GM06990 (cell line): ENCODE measurements at regions not wholly inside any gene's neighbourhood (a gene's known extent, or its start where the extent isn't known, plus 50 kb on each side); places are given as distances from the start of the nearest gene placed in this dataset.

Experiments used
- DNase-seq: peaks from one replicate; pipeline ENCODE4 v3.0.0-alpha.2; 2011; ENCODE audit not compliant: insufficient read length; ENCODE audit errors: extremely low read depth
- H3K27me3 ChIP-seq: replicated peaks from 2 replicates; pipeline ENCODE4 v1.6.0; 2011; ENCODE audit warnings: low read length; ENCODE audit not compliant: control insufficient read depth, insufficient read depth
- H3K36me3 ChIP-seq: 2 replicates; pipeline ENCODE4 v1.5.1; 2011; ENCODE audit warnings: low read length; ENCODE audit not compliant: control insufficient read depth, insufficient read depth
- H3K4me3 ChIP-seq: replicated peaks from 2 replicates; pipeline ENCODE4 v1.5.1; 2011; ENCODE audit warnings: low read depth, mild to moderate bottlenecking, control low read depth, low read length
- TF ChIP-seq, protein P1 (sequence below): IDR thresholded peaks from 2 replicates; pipeline ENCODE4 v1.5.1; 2011; ENCODE audit warnings: low read length, control low read depth, mild to moderate bottlenecking, inconsistent platforms; ENCODE audit not compliant: insufficient read depth, poor library complexity, severe bottlenecking

GRCh38 chr1:238107322-238107721, 216.6 kb upstream of the ZP4 start:
- Histone ChIP-seq H3K4me3 (no peak overlapping the region), H3K27me3 (no peaks in the 10 kb centered on the region), H3K36me3 (no peaks in the 10 kb centered on the region)
- DNase-seq: no peak
- TF ChIP-seq, protein P1, sequence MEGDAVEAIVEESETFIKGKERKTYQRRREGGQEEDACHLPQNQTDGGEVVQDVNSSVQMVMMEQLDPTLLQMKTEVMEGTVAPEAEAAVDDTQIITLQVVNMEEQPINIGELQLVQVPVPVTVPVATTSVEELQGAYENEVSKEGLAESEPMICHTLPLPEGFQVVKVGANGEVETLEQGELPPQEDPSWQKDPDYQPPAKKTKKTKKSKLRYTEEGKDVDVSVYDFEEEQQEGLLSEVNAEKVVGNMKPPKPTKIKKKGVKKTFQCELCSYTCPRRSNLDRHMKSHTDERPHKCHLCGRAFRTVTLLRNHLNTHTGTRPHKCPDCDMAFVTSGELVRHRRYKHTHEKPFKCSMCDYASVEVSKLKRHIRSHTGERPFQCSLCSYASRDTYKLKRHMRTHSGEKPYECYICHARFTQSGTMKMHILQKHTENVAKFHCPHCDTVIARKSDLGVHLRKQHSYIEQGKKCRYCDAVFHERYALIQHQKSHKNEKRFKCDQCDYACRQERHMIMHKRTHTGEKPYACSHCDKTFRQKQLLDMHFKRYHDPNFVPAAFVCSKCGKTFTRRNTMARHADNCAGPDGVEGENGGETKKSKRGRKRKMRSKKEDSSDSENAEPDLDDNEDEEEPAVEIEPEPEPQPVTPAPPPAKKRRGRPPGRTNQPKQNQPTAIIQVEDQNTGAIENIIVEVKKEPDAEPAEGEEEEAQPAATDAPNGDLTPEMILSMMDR: no peak

- TF ChIP-seq, protein P1: no peak
- Histone ChIP-seq H3K36me3 (no peaks in the 10 kb centered on the region), H3K27me3 (no peaks in the 10 kb centered on the region), H3K4me3 (no peak overlapping the region)
- DNase-seq: no peak
These were observed 214.0 kb upstream of the ZP4 start for GRCh38 chr1:238104752-238105151.

DNA sequence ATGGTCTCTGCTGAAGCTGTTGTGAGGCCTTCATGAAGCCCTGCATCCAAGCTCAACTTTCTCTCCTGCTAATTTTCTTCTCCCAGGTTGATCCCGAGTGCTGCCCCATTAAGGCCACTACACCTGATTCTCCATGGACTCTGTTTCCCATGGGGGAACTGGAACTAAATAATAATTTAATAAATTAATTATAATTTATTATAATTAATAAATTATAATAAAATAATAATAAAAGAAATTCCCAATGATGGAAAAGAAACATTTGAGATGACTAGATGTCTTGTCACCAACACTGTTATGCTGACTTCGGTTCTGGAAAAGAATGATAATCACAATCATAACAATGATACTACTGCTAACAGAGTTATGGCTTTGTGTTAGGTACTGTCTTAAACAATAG, 211.2 kb upstream of the ZP4 start:
- Histone ChIP-seq H3K4me3 (no peak overlapping the region), H3K36me3 (no peaks in the 10 kb centered on the region), H3K27me3 (no peaks in the 10 kb centered on the region)
- TF ChIP-seq, protein P1: no peak
- no peak for DNase-seq

GRCh38 chr1:238099871-238100270, 209.1 kb upstream of the ZP4 start:
- no peak for DNase-seq

DNA sequence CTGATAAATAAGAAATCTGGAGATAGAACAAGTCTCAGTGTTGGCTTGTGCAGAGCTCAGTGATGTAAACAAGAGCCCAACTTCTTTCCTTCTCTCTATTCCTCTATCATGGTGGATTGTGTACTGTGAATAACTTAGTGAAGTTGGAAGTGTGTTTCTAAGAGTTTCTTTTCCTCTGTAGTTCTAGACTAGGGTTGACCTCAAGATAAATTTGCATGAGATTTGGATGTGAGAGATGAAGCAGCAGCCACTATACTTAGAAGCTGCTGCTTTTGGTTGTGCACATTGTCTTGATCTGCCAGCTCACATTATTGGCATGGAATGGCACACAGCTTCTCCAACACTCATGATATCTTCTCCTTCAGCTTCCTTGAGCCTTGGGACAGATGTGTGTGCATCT, 198.9 kb upstream of the ZP4 start:
- H3K27me3 ChIP-seq: no peaks in the 10 kb centered on the region
- DNase-seq: no peak
- H3K4me3 ChIP-seq: no peak overlapping the region
- no peaks in the 10 kb centered on the region for H3K36me3 ChIP-seq
- TF ChIP-seq, protein P1: no peak

More at GRCh38 chr1:238099871-238100270, 209.1 kb upstream of the ZP4 start:
- Histone ChIP-seq H3K27me3 (no peaks in the 10 kb centered on the region), H3K36me3 (no peaks in the 10 kb centered on the region), H3K4me3 (no peak overlapping the region)
- TF ChIP-seq, protein P1: no peak
